Suppressor macrophage treated with lipopolysaccharide for 4 hours (primary cell): ENCODE measurements at regions not wholly inside any gene's neighbourhood (a gene's known extent, or its start where the extent isn't known, plus 50 kb on each side); places are given as distances from the start of the nearest gene placed in this dataset.

Experiments
- DNase-seq: peaks from one replicate; pipeline ENCODE4 v3.0.0-alpha.2; 2020

GRCh38 chr2:204050681-204051080 lies 114.1 kb downstream of the ICOS start:
- no peak for DNase-seq

- no peak for DNase-seq
Observed at GRCh38 chr2:204051476-204051875, 114.9 kb downstream of the ICOS start.

GRCh38 chr2:204051984-204052556 lies 115.5 kb downstream of the ICOS start:
- DNase-seq: no peak

GRCh38 chr2:204059016-204059415 lies 122.5 kb downstream of the ICOS start:
- DNase-seq: no peak

GRCh38 chr2:204060841-204061240 lies 124.3 kb downstream of the ICOS start:
- DNase-seq: no peak

GRCh38 chr2:204061241-204061640 lies 124.7 kb downstream of the ICOS start:
- no peak for DNase-seq

GRCh38 chr2:204064119-204064518 lies 127.6 kb downstream of the ICOS start:
- no peak for DNase-seq

GRCh38 chr2:204065566-204065965 lies 129.0 kb downstream of the ICOS start:
- no peak for DNase-seq

- no peak for DNase-seq
Observed at GRCh38 chr2:204066051-204066450, 129.5 kb downstream of the ICOS start.

GRCh38 chr2:204069804-204070203 lies 133.2 kb downstream of the ICOS start:
- no peak for DNase-seq

GRCh38 chr2:204072443-204073324 lies 136.1 kb downstream of the ICOS start:
- DNase-seq: peak; percentile 67

GRCh38 chr2:204074456-204074855 lies 137.9 kb downstream of the ICOS start:
- no peak for DNase-seq

GRCh38 chr2:204078003-204078698 lies 141.6 kb downstream of the ICOS start:
- DNase-seq: no peak

GRCh38 chr2:204081487-204082425 lies 145.2 kb downstream of the ICOS start:
- no peak for DNase-seq

GRCh38 chr2:204086167-204086566 lies 149.6 kb downstream of the ICOS start:
- no peak for DNase-seq

GRCh38 chr2:204089105-204089504 lies 152.5 kb downstream of the ICOS start:
- DNase-seq: no peak

- DNase-seq: no peak
Observed at GRCh38 chr2:204089574-204089973, 153.0 kb downstream of the ICOS start.

- no peak for DNase-seq
Observed at GRCh38 chr2:204090021-204090420, 153.5 kb downstream of the ICOS start.

GRCh38 chr2:204104811-204105210 lies 168.2 kb downstream of the ICOS start:
- no peak for DNase-seq

- DNase-seq: peak; percentile 14
Observed at GRCh38 chr2:204108330-204108751, 171.8 kb downstream of the ICOS start.

GRCh38 chr2:204108781-204109295 lies 172.3 kb downstream of the ICOS start:
- no peak for DNase-seq

- DNase-seq: no peak
Observed at GRCh38 chr2:204109681-204110080, 173.1 kb downstream of the ICOS start.
